ENCODE measurements at regions not wholly inside any gene's neighbourhood (a gene's known extent, or its start where the extent isn't known, plus 50 kb on each side); places are given as distances from the start of the nearest gene placed in this dataset.

DNA sequence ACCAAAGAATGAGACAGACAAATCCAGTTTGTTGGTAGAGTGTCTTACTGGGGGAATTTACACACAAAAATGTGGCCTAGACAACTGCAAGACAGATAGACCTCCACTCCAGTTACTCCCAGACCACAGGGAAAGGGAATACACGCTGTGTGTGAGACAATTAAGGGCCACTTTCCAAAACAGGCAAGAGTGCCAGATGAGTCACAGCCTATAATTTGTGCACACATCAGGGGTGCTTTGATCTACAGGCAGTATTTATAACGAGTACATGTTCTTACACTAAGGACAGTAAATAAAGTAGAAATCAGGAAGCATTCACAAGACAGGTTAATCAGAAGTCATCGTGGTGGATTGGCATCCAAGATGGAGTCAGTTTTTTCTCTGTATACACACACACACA lies 114.8 kb downstream of the ZNF622 start:
- no peak overlapping the region for H3K27ac ChIP-seq (ENCODE audit: low read depth, low read length, poor library complexity, severe bottlenecking)
- H3F3A ChIP-seq (ENCODE audit: insufficient read depth, low read length) = no peaks in the 10 kb centered on the region
- no peaks in the 10 kb centered on the region for H4K20me1 ChIP-seq (ENCODE audit: insufficient read depth, low read length)
- no peak overlapping the region for H2AFZ ChIP-seq (ENCODE audit: low read length)
- H3K9me3 ChIP-seq (ENCODE audit: low read length) = no peaks in the 10 kb centered on the region
- no peak overlapping the region for H3K4me2 ChIP-seq (ENCODE audit: low read length)
- H3K4me3 ChIP-seq (ENCODE audit: low read depth, low read length, poor library complexity, severe bottlenecking) = no peak overlapping the region
- no peaks in the 10 kb centered on the region for H3K27me3 ChIP-seq (ENCODE audit: insufficient read depth, low read length)
- no peaks in the 10 kb centered on the region for H3K36me3 ChIP-seq (ENCODE audit: insufficient read depth, low read length)
- H3K79me2 ChIP-seq (ENCODE audit: insufficient read depth, low read length) = no peaks in the 10 kb centered on the region
- no peak overlapping the region for H3K9ac ChIP-seq (ENCODE audit: low read length)
- H3K9me2 ChIP-seq (ENCODE audit: low read depth, low read length) = no peaks in the 10 kb centered on the region
- H3K4me1 ChIP-seq (ENCODE audit: insufficient read depth, low read length, severe bottlenecking) = no peaks in the 10 kb centered on the region
- TF ChIP-seq, protein P1, sequence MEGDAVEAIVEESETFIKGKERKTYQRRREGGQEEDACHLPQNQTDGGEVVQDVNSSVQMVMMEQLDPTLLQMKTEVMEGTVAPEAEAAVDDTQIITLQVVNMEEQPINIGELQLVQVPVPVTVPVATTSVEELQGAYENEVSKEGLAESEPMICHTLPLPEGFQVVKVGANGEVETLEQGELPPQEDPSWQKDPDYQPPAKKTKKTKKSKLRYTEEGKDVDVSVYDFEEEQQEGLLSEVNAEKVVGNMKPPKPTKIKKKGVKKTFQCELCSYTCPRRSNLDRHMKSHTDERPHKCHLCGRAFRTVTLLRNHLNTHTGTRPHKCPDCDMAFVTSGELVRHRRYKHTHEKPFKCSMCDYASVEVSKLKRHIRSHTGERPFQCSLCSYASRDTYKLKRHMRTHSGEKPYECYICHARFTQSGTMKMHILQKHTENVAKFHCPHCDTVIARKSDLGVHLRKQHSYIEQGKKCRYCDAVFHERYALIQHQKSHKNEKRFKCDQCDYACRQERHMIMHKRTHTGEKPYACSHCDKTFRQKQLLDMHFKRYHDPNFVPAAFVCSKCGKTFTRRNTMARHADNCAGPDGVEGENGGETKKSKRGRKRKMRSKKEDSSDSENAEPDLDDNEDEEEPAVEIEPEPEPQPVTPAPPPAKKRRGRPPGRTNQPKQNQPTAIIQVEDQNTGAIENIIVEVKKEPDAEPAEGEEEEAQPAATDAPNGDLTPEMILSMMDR (IDR thresholded peaks at IDR 0.05; ENCODE audit: low read length) = no peak
- TF ChIP-seq EZH2 (IDR thresholded peaks at IDR 0.05; ENCODE audit: borderline replicate concordance, low read length) = no peak

DNA sequence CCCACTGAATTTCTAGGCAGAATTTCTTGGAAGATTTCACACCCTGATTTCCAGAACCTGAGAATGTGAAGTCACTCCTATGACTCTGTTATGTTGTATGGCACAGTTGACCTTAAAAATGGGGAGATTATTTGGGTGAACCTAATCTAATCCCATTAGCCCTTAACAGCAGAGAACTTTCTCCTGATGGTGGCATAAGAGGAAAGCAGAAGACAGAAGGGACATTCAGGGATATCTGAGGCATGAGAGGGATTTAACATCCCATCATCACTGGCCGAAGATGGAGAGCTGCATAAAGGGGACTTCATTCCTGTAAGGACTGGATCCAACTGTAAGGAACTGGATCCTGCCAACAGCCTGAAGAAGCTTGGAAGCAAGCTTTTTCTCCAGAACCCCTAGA lies 119.2 kb downstream of the ZNF622 start:
- Histone ChIP-seq H3K9ac (ENCODE audit: low read length) (no peak overlapping the region), H3K4me2 (ENCODE audit: low read length) (no peak overlapping the region), H3K79me2 (ENCODE audit: insufficient read depth, low read length) (no peaks in the 10 kb centered on the region), H3K4me1 (ENCODE audit: insufficient read depth, low read length, severe bottlenecking) (no peaks in the 10 kb centered on the region), H3K9me2 (ENCODE audit: low read depth, low read length) (no peaks in the 10 kb centered on the region), H3K4me3 (ENCODE audit: low read depth, low read length, poor library complexity, severe bottlenecking) (no peak overlapping the region), H3K27me3 (ENCODE audit: insufficient read depth, low read length) (no peaks in the 10 kb centered on the region), H3F3A (ENCODE audit: insufficient read depth, low read length) (no peaks in the 10 kb centered on the region), H3K27ac (ENCODE audit: low read depth, low read length, poor library complexity, severe bottlenecking) (no peak overlapping the region), H3K9me3 (ENCODE audit: low read length) (no peaks in the 10 kb centered on the region), H4K20me1 (ENCODE audit: insufficient read depth, low read length) (no peaks in the 10 kb centered on the region), H3K36me3 (ENCODE audit: insufficient read depth, low read length) (no peaks in the 10 kb centered on the region), H2AFZ (ENCODE audit: low read length) (no peak overlapping the region)
- TF ChIP-seq EZH2 (IDR thresholded peaks at IDR 0.05; ENCODE audit: borderline replicate concordance, low read length) = no peak
- TF ChIP-seq, protein P1 (IDR thresholded peaks at IDR 0.05; ENCODE audit: low read length) = no peak

DNA sequence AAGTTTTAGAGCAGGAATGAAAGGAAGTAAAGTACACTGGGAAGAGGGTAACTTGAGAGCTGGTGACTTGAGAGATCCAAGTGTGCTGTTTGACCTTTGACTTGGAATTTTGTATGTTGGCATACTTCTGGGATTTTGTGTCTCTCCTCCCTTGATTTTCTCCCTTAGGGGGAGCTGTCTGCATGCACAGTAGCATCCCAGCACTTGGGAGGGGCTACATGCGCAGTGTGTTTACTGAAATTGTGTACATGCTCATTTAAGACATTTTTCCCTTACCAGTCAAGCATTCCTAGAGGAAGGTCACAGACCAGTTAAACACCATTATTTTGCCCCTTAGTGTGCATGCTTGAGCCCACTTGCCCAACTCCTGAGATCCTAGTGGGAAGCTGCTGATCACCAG lies 120.1 kb downstream of the ZNF622 start:
- H3K27ac ChIP-seq (ENCODE audit: low read depth, low read length, poor library complexity, severe bottlenecking) = no peak overlapping the region
- no peaks in the 10 kb centered on the region for H3K9me3 ChIP-seq (ENCODE audit: low read length)
- no peaks in the 10 kb centered on the region for H3F3A ChIP-seq (ENCODE audit: insufficient read depth, low read length)
- H3K27me3 ChIP-seq (ENCODE audit: insufficient read depth, low read length) = no peaks in the 10 kb centered on the region
- H3K9ac ChIP-seq (ENCODE audit: low read length) = no peak overlapping the region
- H4K20me1 ChIP-seq (ENCODE audit: insufficient read depth, low read length) = no peaks in the 10 kb centered on the region
- H3K4me2 ChIP-seq (ENCODE audit: low read length) = no peak overlapping the region
- no peaks in the 10 kb centered on the region for H3K4me1 ChIP-seq (ENCODE audit: insufficient read depth, low read length, severe bottlenecking)
- TF ChIP-seq EZH2 (IDR thresholded peaks at IDR 0.05; ENCODE audit: borderline replicate concordance, low read length) = no peak
- TF ChIP-seq, protein P1 (IDR thresholded peaks at IDR 0.05; ENCODE audit: low read length) = peak; percentile 5; the same call in 1 of the 2 replicates
- H2AFZ ChIP-seq (ENCODE audit: low read length) = no peak overlapping the region
- H3K4me3 ChIP-seq (ENCODE audit: low read depth, low read length, poor library complexity, severe bottlenecking) = no peak overlapping the region
- H3K9me2 ChIP-seq (ENCODE audit: low read depth, low read length) = no peaks in the 10 kb centered on the region
- H3K79me2 ChIP-seq (ENCODE audit: insufficient read depth, low read length) = no peaks in the 10 kb centered on the region
- no peaks in the 10 kb centered on the region for H3K36me3 ChIP-seq (ENCODE audit: insufficient read depth, low read length)
